SW 1271 (cell line): ENCODE measurements at regions not wholly inside any gene's neighbourhood (a gene's known extent, or its start where the extent isn't known, plus 50 kb on each side); places are given as distances from the start of the nearest gene placed in this dataset.
"Not testable (repeated sequence)": the region's sequence is repeated elsewhere in the genome, so short reads cannot be mapped to it uniquely, and the experiment has no call there.

Source experiments
- DNase-seq, 2 experiments: peaks; one replicate each; lab custom pipeline; 2025; lab: John Stamatoyannopoulos, UW

GRCh38 chr4:111031596-111031995 is 408.7 kb upstream of the PITX2 start:
- DNase-seq: no peak

GRCh38 chr4:111037591-111038360 is 414.9 kb upstream of the PITX2 start:
- DNase-seq: no peak

- DNase-seq: no peak
These were observed 418.0 kb upstream of the PITX2 start for GRCh38 chr4:111040904-111041303.

- DNase-seq: no peak
These were observed 420.4 kb upstream of the PITX2 start for GRCh38 chr4:111043286-111043685.

- no peak for DNase-seq
These were observed 423.1 kb upstream of the PITX2 start for GRCh38 chr4:111045992-111046391.

- no peak for DNase-seq
These were observed 423.9 kb upstream of the PITX2 start for GRCh38 chr4:111046811-111047210.

- no peak for DNase-seq
These were observed 425.4 kb upstream of the PITX2 start for GRCh38 chr4:111048316-111048715.

- DNase-seq: no peak
These were observed 441.6 kb upstream of the PITX2 start for GRCh38 chr4:111064342-111064993.

GRCh38 chr4:111066001-111066400 is 443.1 kb upstream of the PITX2 start:
- no peak for DNase-seq

GRCh38 chr4:111066447-111066846 is 443.6 kb upstream of the PITX2 start:
- DNase-seq: no peak

- no peak for DNase-seq
These were observed 444.0 kb upstream of the PITX2 start for GRCh38 chr4:111066887-111067286.

- no peak for DNase-seq
These were observed 446.0 kb upstream of the PITX2 start for GRCh38 chr4:111068883-111069282.

GRCh38 chr4:111070390-111070789 is 447.5 kb upstream of the PITX2 start:
- DNase-seq: no peak

- DNase-seq: no peak
These were observed 451.7 kb upstream of the PITX2 start for GRCh38 chr4:111074523-111075114.

- DNase-seq: not testable (repeated sequence)
These were observed 453.4 kb upstream of the PITX2 start for GRCh38 chr4:111076299-111076698.

GRCh38 chr4:111108153-111108552 is 485.3 kb upstream of the PITX2 start:
- no peak for DNase-seq

GRCh38 chr4:111113591-111113990 is 490.7 kb upstream of the PITX2 start:
- DNase-seq: no peak

- DNase-seq: no peak
These were observed 493.0 kb upstream of the PITX2 start for GRCh38 chr4:111115881-111116280.

- no peak for DNase-seq
These were observed 497.3 kb upstream of the PITX2 start for GRCh38 chr4:111120191-111120590.

- no peak for DNase-seq
These were observed 503.5 kb upstream of the PITX2 start for GRCh38 chr4:111126340-111126739.

- no peak for DNase-seq
These were observed 505.0 kb upstream of the PITX2 start for GRCh38 chr4:111127841-111128240.

GRCh38 chr4:111128327-111128726 is 505.4 kb upstream of the PITX2 start:
- no peak for DNase-seq

- DNase-seq: no peak
These were observed 513.6 kb upstream of the PITX2 start for GRCh38 chr4:111136438-111136837.
